ENCODE measurements at regions not wholly inside any gene's neighbourhood (a gene's known extent, or its start where the extent isn't known, plus 50 kb on each side); places are given as distances from the start of the nearest gene placed in this dataset.

GRCh38 chr5:164345173-164345849 lies 839.9 kb downstream of the MAT2B start:
- peak; percentile 23 to 64 for DNase-seq (ENCODE audit: low read depth in 1 of 2, low spot score in 1 of 2)
- Histone ChIP-seq H3K9me3 (ENCODE audit: low read depth) (no peaks in the 10 kb centered on the region), H3K4me3 (no peak overlapping the region), H3K27ac (no peak overlapping the region), H3K36me3 (no peaks in the 10 kb centered on the region), H3K4me1 (ENCODE audit: low read depth) (peaks cover 5% of the 10 kb centered on the region), H3K27me3 (no peaks in the 10 kb centered on the region)
- no peak for TF ChIP-seq CTCF (IDR thresholded peaks at IDR 0.05; ENCODE audit: low read depth, low read length)

- no peak overlapping the region for H3K4me3 ChIP-seq
- no peak overlapping the region for H3K27ac ChIP-seq
- no peak for TF ChIP-seq CTCF (IDR thresholded peaks at IDR 0.05; ENCODE audit: low read depth, low read length)
- no peaks in the 10 kb centered on the region for H3K9me3 ChIP-seq (ENCODE audit: low read depth)
- peaks cover 5% of the 10 kb centered on the region for H3K4me1 ChIP-seq (ENCODE audit: low read depth)
- DNase-seq (ENCODE audit: low read depth in 1 of 2, low spot score in 1 of 2), result no peak
- H3K27me3 ChIP-seq, result no peaks in the 10 kb centered on the region
- no peaks in the 10 kb centered on the region for H3K36me3 ChIP-seq
Measured at GRCh38 chr5:164345853-164346252, 840.4 kb downstream of the MAT2B start.

- H3K4me3 ChIP-seq, result no peak overlapping the region
- no peak for TF ChIP-seq CTCF (IDR thresholded peaks at IDR 0.05; ENCODE audit: low read depth, low read length)
- DNase-seq (ENCODE audit: low read depth in 1 of 2, low spot score in 1 of 2), result peak in 1 of 2 donors; percentile 28
Measured at GRCh38 chr5:164346785-164347630, 841.6 kb downstream of the MAT2B start.

GRCh38 chr5:164350236-164350635 lies 844.8 kb downstream of the MAT2B start:
- peaks cover 10% of the 10 kb centered on the region for H3K4me1 ChIP-seq (ENCODE audit: low read depth)
- no peaks in the 10 kb centered on the region for H3K36me3 ChIP-seq
- no peaks in the 10 kb centered on the region for H3K9me3 ChIP-seq (ENCODE audit: low read depth)
- no peak overlapping the region for H3K4me3 ChIP-seq
- DNase-seq (ENCODE audit: low read depth in 1 of 2, low spot score in 1 of 2), result no peak
- H3K27ac ChIP-seq, result no peak overlapping the region
- H3K27me3 ChIP-seq, result no peaks in the 10 kb centered on the region
- TF ChIP-seq CTCF (IDR thresholded peaks at IDR 0.05; ENCODE audit: low read depth, low read length), result no peak

More at GRCh38 chr5:164346785-164347630, 841.6 kb downstream of the MAT2B start:
- H3K9me3 ChIP-seq (ENCODE audit: low read depth), result no peaks in the 10 kb centered on the region
- no peaks in the 10 kb centered on the region for H3K27me3 ChIP-seq
- peaks cover 5% of the 10 kb centered on the region for H3K4me1 ChIP-seq (ENCODE audit: low read depth)
- H3K36me3 ChIP-seq, result no peaks in the 10 kb centered on the region
- no peak overlapping the region for H3K27ac ChIP-seq

- no peak for TF ChIP-seq CTCF (IDR thresholded peaks at IDR 0.05; ENCODE audit: low read depth, low read length)
- Histone ChIP-seq H3K27me3 (no peaks in the 10 kb centered on the region), H3K9me3 (ENCODE audit: low read depth) (no peaks in the 10 kb centered on the region), H3K4me1 (ENCODE audit: low read depth) (peaks cover 10% of the 10 kb centered on the region), H3K36me3 (no peaks in the 10 kb centered on the region), H3K27ac (no peak overlapping the region), H3K4me3 (no peak overlapping the region)
- no peak for DNase-seq (ENCODE audit: low read depth in 1 of 2, low spot score in 1 of 2)
Measured at GRCh38 chr5:164351245-164351834, 845.9 kb downstream of the MAT2B start.

Data from cardiac muscle cell (in vitro differentiated cells and primary cell).